SK-N-SH (cell line): ENCODE measurements at regions not wholly inside any gene's neighbourhood (a gene's known extent, or its start where the extent isn't known, plus 50 kb on each side); places are given as distances from the start of the nearest gene placed in this dataset.

Source experiments
- CTCF ChIA-PET: fragments of 300-600, 350-600 bp; formaldehyde crosslinking; extraction: SDS; loops from one replicate; lab custom pipeline; 2021; lab: Yijun Ruan, JAX
- POLR2A ChIA-PET: fragments of 350-600 bp; sonication (Branson Sonifier 250); formaldehyde crosslinking; extraction: SDS; loops from one replicate; lab custom pipeline; 2020; ENCODE audit warnings: antibody characterized with exemption, inconsistent platforms; lab: Yijun Ruan, JAX
- DNase-seq: peaks from one replicate; pipeline ENCODE4 v3.0.0; 2012
- H2AFZ ChIP-seq: fragments of 200-600 bp; sonication (generic); 2 replicates; pipeline ENCODE4 v1.8.1; 2016; ENCODE audit warnings: antibody characterized with exemption, mild to moderate bottlenecking, low read depth
- H3F3A ChIP-seq: fragments of 200-600 bp; sonication (generic); replicated peaks from 2 replicates; pipeline ENCODE3; 2016; ENCODE audit warnings: antibody characterized with exemption, mild to moderate bottlenecking; ENCODE audit not compliant: insufficient read depth
- H3K27ac ChIP-seq, 2 experiments: fragments of 200-500 bp in 1 of 2; fragments of 200-600 bp in 1 of 2; sonication (Bioruptor generic) in 1 of 2; sonication (generic), shearing (Covaris generic) in 1 of 2; 2 replicates each; pipeline versions ENCODE4 v1.5.1 to v1.6.1; 2014 to 2016; ENCODE audit warnings: low read depth in 2 of 2, inconsistent platforms in 1 of 2, low read length in 1 of 2, mild to moderate bottlenecking in 1 of 2, mixed read lengths in 1 of 2
- H3K27me3 ChIP-seq: fragments of 200-600 bp; sonication (generic), shearing (Covaris generic); 2 replicates; pipeline ENCODE4 v1.6.1; 2016; ENCODE audit warnings: mixed run types; ENCODE audit not compliant: insufficient read depth
- H3K36me3 ChIP-seq, 2 experiments: fragments of 200-500 bp in 1 of 2; fragments of 200-600 bp in 1 of 2; sonication (Bioruptor generic) in 1 of 2; sonication (generic) in 1 of 2; replicated peaks in 1 of 2; 2 replicates each; pipeline versions ENCODE3 to v1.5.1; 2014 to 2016; ENCODE audit warnings: low read length in 1 of 2, mild to moderate bottlenecking in 1 of 2; ENCODE audit not compliant: insufficient read depth in 2 of 2, control insufficient read depth in 1 of 2
- H3K4me1 ChIP-seq, 2 experiments: fragments of 200-500 bp in 1 of 2; fragments of 200-600 bp in 1 of 2; sonication (Bioruptor generic) in 1 of 2; sonication (generic), shearing (Covaris generic) in 1 of 2; 2 replicates each; pipeline versions ENCODE4 v1.5.1 to v1.6.1; 2014 to 2016; ENCODE audit warnings: low read depth in 1 of 2, low read length in 1 of 2, mixed run types in 1 of 2; ENCODE audit not compliant: insufficient read depth in 2 of 2, control insufficient read depth in 1 of 2
- H3K4me2 ChIP-seq: fragments of 200-600 bp; sonication (generic), shearing (Covaris generic); 2 replicates; pipeline ENCODE4 v1.6.1; 2017; ENCODE audit warnings: mixed run types
- H3K4me3 ChIP-seq, 2 experiments: fragments of 200-500 bp in 1 of 2; fragments of 200-600 bp in 1 of 2; sonication (Bioruptor generic) in 1 of 2; sonication (generic), shearing (Covaris generic) in 1 of 2; 2 replicates each; pipeline versions ENCODE4 v1.5.1 to v1.8.1; 2014 to 2016; ENCODE audit warnings: low read depth in 2 of 2, inconsistent platforms in 1 of 2, low read length in 1 of 2, mild to moderate bottlenecking in 1 of 2, mixed read lengths in 1 of 2, moderate library complexity in 1 of 2
- H3K79me2 ChIP-seq: fragments of 200-600 bp; sonication (generic); 2 replicates; pipeline ENCODE4 v1.8.1; 2017; ENCODE audit warnings: mild to moderate bottlenecking; ENCODE audit not compliant: insufficient read depth
- H3K9ac ChIP-seq: fragments of 200-600 bp; sonication (generic); 2 replicates; pipeline ENCODE4 v1.6.1; 2017; ENCODE audit warnings: mixed run types
- H3K9me2 ChIP-seq: fragments of 200-600 bp; sonication (generic); 2 replicates; pipeline ENCODE4 v1.6.1; 2017; ENCODE audit warnings: mixed run types
- H3K9me3 ChIP-seq: fragments of 200-600 bp; sonication (generic); 2 replicates; pipeline ENCODE4 v1.6.1; 2017; ENCODE audit warnings: mixed run types, mild to moderate bottlenecking, moderate library complexity
- H4K20me1 ChIP-seq: fragments of 200-600 bp; sonication (generic); 2 replicates; pipeline ENCODE4 v1.6.1; 2017; ENCODE audit warnings: mild to moderate bottlenecking, mixed run types; ENCODE audit not compliant: insufficient read depth
- EP300 ChIP-seq, 2 experiments: IDR thresholded peaks; 2 replicates each; pipeline versions ENCODE4 v1.4.0 to v1.6.1; 2012; ENCODE audit warnings: borderline replicate concordance in 1 of 2, low read depth in 1 of 2, low read length in 1 of 2
- FOXM1 ChIP-seq: IDR thresholded peaks from 2 replicates; pipeline ENCODE4 v1.4.0; 2012; ENCODE audit warnings: low read depth, mild to moderate bottlenecking
- GABPA ChIP-seq: IDR thresholded peaks from 2 replicates; pipeline ENCODE4 v1.4.0; 2012; ENCODE audit warnings: low read depth, mild to moderate bottlenecking
- GATA2 ChIP-seq: sonication (generic); formaldehyde crosslinking; IDR thresholded peaks from 2 replicates; pipeline ENCODE4 v1.5.0; 2020; ENCODE audit warnings: mild to moderate bottlenecking, missing genetic modification reagents
- JUND ChIP-seq: IDR thresholded peaks from 2 replicates; pipeline ENCODE4 v1.4.0; 2012
- NFIC ChIP-seq: IDR thresholded peaks from 2 replicates; pipeline ENCODE4 v1.4.0; 2012; ENCODE audit warnings: borderline replicate concordance
- NRF1 ChIP-seq: IDR thresholded peaks from 2 replicates; pipeline ENCODE4 v1.6.1; 2012; ENCODE audit warnings: low read depth, mild to moderate bottlenecking, low read length
- POLR2AphosphoS5 ChIP-seq: IDR thresholded peaks from 2 replicates; pipeline ENCODE4 v1.6.1; 2012; ENCODE audit warnings: low read depth, low read length
- RFX5 ChIP-seq: IDR thresholded peaks from 2 replicates; pipeline ENCODE4 v1.6.1; 2012; ENCODE audit warnings: mild to moderate bottlenecking, improper control_type of control experiment, low read length
- RXRA ChIP-seq: IDR thresholded peaks from 2 replicates; pipeline ENCODE4 v1.4.0; 2012; ENCODE audit warnings: low read depth, mild to moderate bottlenecking, borderline replicate concordance
- SMC3 ChIP-seq: IDR thresholded peaks from 2 replicates; pipeline ENCODE4 v1.6.1; 2012; ENCODE audit warnings: low read depth, low read length, improper control_type of control experiment
- ZBTB33 ChIP-seq: IDR thresholded peaks from 2 replicates; pipeline ENCODE4 v1.4.0; 2012; ENCODE audit warnings: low read depth, borderline replicate concordance
- WGBS: methylation state at CpG from one replicate; pipeline ENCODE4 v1.1.6; 2017; ENCODE audit warnings: low lambda C conversion rate; 5-methylcytosine and 5-hydroxymethylcytosine counted together
- TF ChIP-seq, protein P1 (sequence below): IDR thresholded peaks from 2 replicates; pipeline ENCODE4 v1.4.0; 2012; ENCODE audit warnings: low read depth
- TF ChIP-seq, protein P2 (sequence below): fragments of 150-350 bp; IDR thresholded peaks from 2 replicates; pipeline ENCODE4 v1.6.1; 2017; ENCODE audit warnings: antibody characterized with exemption, low read length, low read depth, borderline replicate concordance
- TF ChIP-seq, protein P3 (sequence below): IDR thresholded peaks from 2 replicates; pipeline ENCODE4 v1.6.1; 2012; ENCODE audit warnings: mild to moderate bottlenecking, low read depth, low read length, moderate library complexity
- TF ChIP-seq, protein P4 (sequence below): fragments of 200-600 bp; sonication (generic); IDR thresholded peaks from 2 replicates; pipeline ENCODE4 v1.6.1; 2017; ENCODE audit warnings: antibody characterized with exemption, mild to moderate bottlenecking, moderate library complexity

- Histone ChIP-seq H3K9ac (no peak overlapping the region), H2AFZ (no peak overlapping the region), H3K4me3 (no peak overlapping the region), H3K4me1 (peaks cover 0 to 3% of the 10 kb centered on the region in 2 experiments; a peak in 1 of 4 replicates), H3K9me3 (no peaks in the 10 kb centered on the region), H3K27ac (no peak overlapping the region), H3K4me2 (no peak overlapping the region), H4K20me1 (no peaks in the 10 kb centered on the region), H3K36me3 (no peaks in the 10 kb centered on the region), H3K79me2 (0 out of 2 replicates have a peak, but pooled peaks cover 5% of the 10 kb centered on the region), H3K27me3 (no peaks in the 10 kb centered on the region), H3K9me2 (no peaks in the 10 kb centered on the region), H3F3A (peaks cover under 1% of the 10 kb centered on the region)
- WGBS: 67% methylated on average over 6 of the region's 6 CpGs
- CTCF ChIA-PET: interaction anchor here (1.9 to 2.4 kb wide), 2 partner anchors 85 to 127 kb away, joined by 6 to 9 read pairs; no protein-coding TSS in a partner anchor
- no peak for DNase-seq
- TF ChIP-seq FOXM1: no peak
- TF ChIP-seq, protein P1, sequence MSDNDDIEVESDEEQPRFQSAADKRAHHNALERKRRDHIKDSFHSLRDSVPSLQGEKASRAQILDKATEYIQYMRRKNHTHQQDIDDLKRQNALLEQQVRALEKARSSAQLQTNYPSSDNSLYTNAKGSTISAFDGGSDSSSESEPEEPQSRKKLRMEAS: no peak
- TF ChIP-seq GABPA: no peak
- TF ChIP-seq POLR2AphosphoS5: no peak
- no peak for TF ChIP-seq RXRA
- TF ChIP-seq ZBTB33: no peak
- TF ChIP-seq EP300 (IDR thresholded peaks at IDR 0.05; ENCODE audit: borderline replicate concordance in 1 of 2, low read depth in 1 of 2, low read length in 1 of 2): no peak
- TF ChIP-seq, protein P2, sequence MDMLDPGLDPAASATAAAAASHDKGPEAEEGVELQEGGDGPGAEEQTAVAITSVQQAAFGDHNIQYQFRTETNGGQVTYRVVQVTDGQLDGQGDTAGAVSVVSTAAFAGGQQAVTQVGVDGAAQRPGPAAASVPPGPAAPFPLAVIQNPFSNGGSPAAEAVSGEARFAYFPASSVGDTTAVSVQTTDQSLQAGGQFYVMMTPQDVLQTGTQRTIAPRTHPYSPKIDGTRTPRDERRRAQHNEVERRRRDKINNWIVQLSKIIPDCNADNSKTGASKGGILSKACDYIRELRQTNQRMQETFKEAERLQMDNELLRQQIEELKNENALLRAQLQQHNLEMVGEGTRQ: no peak
- POLR2A ChIA-PET: no interaction called here
These were observed 76.7 kb upstream of the ALOX12 start for GRCh38 chr17:6919158-6919557.

GRCh38 chr17:6923385-6923784, 72.5 kb upstream of the ALOX12 start:
- H2AFZ ChIP-seq: no peak overlapping the region
- 81% methylated on average over 8 of the region's 8 CpGs for WGBS
- H3K4me2 ChIP-seq: no peak overlapping the region
- H3K79me2 ChIP-seq: peaks cover 27% of the 10 kb centered on the region; the same call in 1 of the 2 replicates
- no peaks in the 10 kb centered on the region for H3K9me3 ChIP-seq
- DNase-seq: no peak
- H3K27me3 ChIP-seq: no peaks in the 10 kb centered on the region
- H3F3A ChIP-seq: peaks cover 6% of the 10 kb centered on the region
- no peaks in the 10 kb centered on the region for H3K9me2 ChIP-seq
- no peak overlapping the region for H3K27ac ChIP-seq
- H3K4me1 ChIP-seq: peaks cover 0 to 16% of the 10 kb centered on the region in 2 experiments; a peak in 1 of 4 replicates
- H4K20me1 ChIP-seq: no peaks in the 10 kb centered on the region
- peaks cover 0 to 13% of the 10 kb centered on the region in 2 experiments for H3K36me3 ChIP-seq
- H3K9ac ChIP-seq: no peak overlapping the region
- ChIA-PET CTCF (interaction anchor here (1.1 to 3.2 kb wide), 4 partner anchors 9 to 98 kb away, joined by 5 to 13 read pairs (median 6); no protein-coding TSS in a partner anchor), POLR2A (no interaction called here)
- H3K4me3 ChIP-seq: no peak overlapping the region
- TF ChIP-seq, protein P2: no peak
- TF ChIP-seq GATA2 (CRISPR knock-in tag): no peak
- TF ChIP-seq, protein P3, sequence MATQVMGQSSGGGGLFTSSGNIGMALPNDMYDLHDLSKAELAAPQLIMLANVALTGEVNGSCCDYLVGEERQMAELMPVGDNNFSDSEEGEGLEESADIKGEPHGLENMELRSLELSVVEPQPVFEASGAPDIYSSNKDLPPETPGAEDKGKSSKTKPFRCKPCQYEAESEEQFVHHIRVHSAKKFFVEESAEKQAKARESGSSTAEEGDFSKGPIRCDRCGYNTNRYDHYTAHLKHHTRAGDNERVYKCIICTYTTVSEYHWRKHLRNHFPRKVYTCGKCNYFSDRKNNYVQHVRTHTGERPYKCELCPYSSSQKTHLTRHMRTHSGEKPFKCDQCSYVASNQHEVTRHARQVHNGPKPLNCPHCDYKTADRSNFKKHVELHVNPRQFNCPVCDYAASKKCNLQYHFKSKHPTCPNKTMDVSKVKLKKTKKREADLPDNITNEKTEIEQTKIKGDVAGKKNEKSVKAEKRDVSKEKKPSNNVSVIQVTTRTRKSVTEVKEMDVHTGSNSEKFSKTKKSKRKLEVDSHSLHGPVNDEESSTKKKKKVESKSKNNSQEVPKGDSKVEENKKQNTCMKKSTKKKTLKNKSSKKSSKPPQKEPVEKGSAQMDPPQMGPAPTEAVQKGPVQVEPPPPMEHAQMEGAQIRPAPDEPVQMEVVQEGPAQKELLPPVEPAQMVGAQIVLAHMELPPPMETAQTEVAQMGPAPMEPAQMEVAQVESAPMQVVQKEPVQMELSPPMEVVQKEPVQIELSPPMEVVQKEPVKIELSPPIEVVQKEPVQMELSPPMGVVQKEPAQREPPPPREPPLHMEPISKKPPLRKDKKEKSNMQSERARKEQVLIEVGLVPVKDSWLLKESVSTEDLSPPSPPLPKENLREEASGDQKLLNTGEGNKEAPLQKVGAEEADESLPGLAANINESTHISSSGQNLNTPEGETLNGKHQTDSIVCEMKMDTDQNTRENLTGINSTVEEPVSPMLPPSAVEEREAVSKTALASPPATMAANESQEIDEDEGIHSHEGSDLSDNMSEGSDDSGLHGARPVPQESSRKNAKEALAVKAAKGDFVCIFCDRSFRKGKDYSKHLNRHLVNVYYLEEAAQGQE: no peak
- TF ChIP-seq, protein P4, sequence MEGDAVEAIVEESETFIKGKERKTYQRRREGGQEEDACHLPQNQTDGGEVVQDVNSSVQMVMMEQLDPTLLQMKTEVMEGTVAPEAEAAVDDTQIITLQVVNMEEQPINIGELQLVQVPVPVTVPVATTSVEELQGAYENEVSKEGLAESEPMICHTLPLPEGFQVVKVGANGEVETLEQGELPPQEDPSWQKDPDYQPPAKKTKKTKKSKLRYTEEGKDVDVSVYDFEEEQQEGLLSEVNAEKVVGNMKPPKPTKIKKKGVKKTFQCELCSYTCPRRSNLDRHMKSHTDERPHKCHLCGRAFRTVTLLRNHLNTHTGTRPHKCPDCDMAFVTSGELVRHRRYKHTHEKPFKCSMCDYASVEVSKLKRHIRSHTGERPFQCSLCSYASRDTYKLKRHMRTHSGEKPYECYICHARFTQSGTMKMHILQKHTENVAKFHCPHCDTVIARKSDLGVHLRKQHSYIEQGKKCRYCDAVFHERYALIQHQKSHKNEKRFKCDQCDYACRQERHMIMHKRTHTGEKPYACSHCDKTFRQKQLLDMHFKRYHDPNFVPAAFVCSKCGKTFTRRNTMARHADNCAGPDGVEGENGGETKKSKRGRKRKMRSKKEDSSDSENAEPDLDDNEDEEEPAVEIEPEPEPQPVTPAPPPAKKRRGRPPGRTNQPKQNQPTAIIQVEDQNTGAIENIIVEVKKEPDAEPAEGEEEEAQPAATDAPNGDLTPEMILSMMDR: no peak
- TF ChIP-seq NFIC: no peak
- TF ChIP-seq SMC3: no peak
- TF ChIP-seq JUND: no peak
- TF ChIP-seq POLR2AphosphoS5: no peak
- no peak for TF ChIP-seq RFX5
- no peak for TF ChIP-seq NRF1
